ENCODE measurements at regions not wholly inside any gene's neighbourhood (a gene's known extent, or its start where the extent isn't known, plus 50 kb on each side); places are given as distances from the start of the nearest gene placed in this dataset.

- TF ChIP-seq CHD7 (IDR thresholded peaks at IDR 0.05; ENCODE audit: insufficient replicate concordance, low read length) (no peak), CBX8 (IDR thresholded peaks at IDR 0.05; ENCODE audit: borderline replicate concordance, low read depth, low read length) (no peak), CHD2 (IDR thresholded peaks at IDR 0.05; ENCODE audit: low read length) (no peak)
Observed at GRCh38 chr10:107994621-107995270, 830.2 kb upstream of the SORCS1 start (continued).
